A673 (cell line): ENCODE measurements at regions not wholly inside any gene's neighbourhood (a gene's known extent, or its start where the extent isn't known, plus 50 kb on each side); places are given as distances from the start of the nearest gene placed in this dataset.
"Not testable (repeated sequence)": the region's sequence is repeated elsewhere in the genome, so short reads cannot be mapped to it uniquely, and the experiment has no call there.

Source experiments
- BruUV-seq: library from RNA; stranded (reverse); fragments of 400-500 nt; replicated peaks from 2 replicates; lab custom pipeline; 2021; lab: Mats Ljungman, UMichigan
- CTCF ChIA-PET: fragments of 300-600 bp; sonication (Branson Sonifier 250); formaldehyde crosslinking; loops from one replicate; lab custom pipeline; 2022; ENCODE audit warnings: antibody characterized with exemption; lab: Charles Lee
- POLR2A ChIA-PET: fragments of 300-600 bp; sonication (Branson Sonifier 250); formaldehyde crosslinking; loops from one replicate; lab custom pipeline; 2022; ENCODE audit warnings: antibody characterized with exemption; ENCODE audit not compliant: low non-redundant PET; lab: Charles Lee
- DNase-seq: peaks from one replicate; pipeline ENCODE4 v3.0.0-alpha.2; 2015; ENCODE audit warnings: low spot score
- H3K27ac ChIP-seq: fragments of 200-600 bp; sonication (generic); 2 replicates; pipeline ENCODE4 v1.5.1; 2016; ENCODE audit warnings: mixed run types, low read depth, mild to moderate bottlenecking, mixed read lengths, antibody characterized with exemption, low read length; ENCODE audit not compliant: poor library complexity, severe bottlenecking
- H3K27me3 ChIP-seq: fragments of 200-600 bp; sonication (generic); replicated peaks from 2 replicates; pipeline ENCODE4 v1.6.1; 2017; ENCODE audit warnings: mixed run types, low read depth, mild to moderate bottlenecking, mixed read lengths, antibody characterized with exemption, low read length; ENCODE audit not compliant: insufficient read depth, poor library complexity
- H3K36me3 ChIP-seq: fragments of 200-600 bp; sonication (generic); 2 replicates; pipeline ENCODE4 v1.6.1; 2016; ENCODE audit warnings: mixed run types, mild to moderate bottlenecking, mixed read lengths, antibody characterized with exemption, low read length; ENCODE audit not compliant: insufficient read depth, poor library complexity, severe bottlenecking
- H3K4me1 ChIP-seq: fragments of 200-600 bp; sonication (generic); 2 replicates; pipeline ENCODE4 v1.6.1; 2017; ENCODE audit warnings: mixed run types, mild to moderate bottlenecking, mixed read lengths, antibody characterized with exemption, low read length; ENCODE audit not compliant: insufficient read depth, poor library complexity, severe bottlenecking
- H3K4me3 ChIP-seq: fragments of 200-600 bp; sonication (generic); 2 replicates; pipeline ENCODE4 v1.5.1; 2016; ENCODE audit warnings: low read depth, mixed run types, mild to moderate bottlenecking, mixed read lengths, low read length; ENCODE audit not compliant: poor library complexity, severe bottlenecking
- H3K9me3 ChIP-seq: fragments of 200-600 bp; sonication (generic); 2 replicates; pipeline ENCODE4 v1.6.1; 2016; ENCODE audit warnings: mixed run types, low read depth, mild to moderate bottlenecking, mixed read lengths, antibody characterized with exemption, low read length; ENCODE audit not compliant: poor library complexity, severe bottlenecking
- CTCF ChIP-seq: fragments of 300-800, 200-600 bp; sonication (generic); conservative IDR thresholded peaks from 2 replicates; pipeline ENCODE4 v1.5.1; 2017; ENCODE audit warnings: low read depth, mild to moderate bottlenecking, antibody characterized with exemption, low read length, moderate library complexity, mixed read lengths
- EZH2 ChIP-seq: fragments of 200-600 bp; sonication (generic); IDR thresholded peaks from 2 replicates; pipeline ENCODE4 v1.6.1; 2017; ENCODE audit warnings: borderline replicate concordance, low read depth, mild to moderate bottlenecking, mixed read lengths, antibody characterized with exemption, low read length; ENCODE audit not compliant: poor library complexity, severe bottlenecking
- intact Hi-C: fragments of 100-400 bp; cut with micrococcal nuclease; formaldehyde crosslinking; loops from one replicate; pipeline ENCODE4 v1.10.0; 2022; ENCODE audit not compliant: unreplicated experiment

GRCh38 chr10:118961436-118961835 lies 68.1 kb upstream of the NANOS1 start:
- Histone ChIP-seq H3K36me3 (no peaks in the 10 kb centered on the region), H3K27me3 (no peaks in the 10 kb centered on the region), H3K4me3 (no peak overlapping the region), H3K27ac (no peak overlapping the region), H3K4me1 (no peaks in the 10 kb centered on the region), H3K9me3 (no peaks in the 10 kb centered on the region)
- intact Hi-C loops, result no loop called here
- BruUV-seq, result no TSS peak
- POLR2A ChIA-PET, result no interaction called here
- TF ChIP-seq EZH2 (no peak), CTCF (no peak)
- CTCF ChIA-PET, result no interaction called here
- no peak for DNase-seq

- H3K27me3 ChIP-seq, DNase-seq, intact Hi-C loops, BruUV-seq, H3K9me3 ChIP-seq, H3K4me3 ChIP-seq, H3K27ac ChIP-seq, H3K4me1 ChIP-seq, H3K36me3 ChIP-seq, CTCF ChIA-PET: not testable (repeated sequence)
- POLR2A ChIA-PET, result interaction anchor here (0.6 kb wide), 1 partner anchor 44 kb away, joined by 4 read pairs; no protein-coding TSS in a partner anchor
Observed at GRCh38 chr10:118962331-118962868, 67.1 kb upstream of the NANOS1 start.

- peaks cover 3% of the 10 kb centered on the region for H3K27me3 ChIP-seq
- intact Hi-C loops, result no loop called here
- TF ChIP-seq EZH2 (no peak), CTCF (no peak)
- no peak overlapping the region for H3K4me3 ChIP-seq
- no peaks in the 10 kb centered on the region for H3K36me3 ChIP-seq
- H3K4me1 ChIP-seq, result no peaks in the 10 kb centered on the region
- DNase-seq, result no peak
- BruUV-seq, result no TSS peak
- H3K27ac ChIP-seq, result no peak overlapping the region
- POLR2A ChIA-PET, result no interaction called here
- no peaks in the 10 kb centered on the region for H3K9me3 ChIP-seq
- CTCF ChIA-PET, result no interaction called here
Observed at GRCh38 chr10:118963341-118963740, 66.2 kb upstream of the NANOS1 start.

GRCh38 chr10:118963933-118964332 lies 65.6 kb upstream of the NANOS1 start:
- ChIA-PET CTCF (no interaction called here), POLR2A (no interaction called here)
- DNase-seq, result no peak
- H3K27ac ChIP-seq, result no peak overlapping the region
- H3K4me3 ChIP-seq, result no peak overlapping the region
- no peaks in the 10 kb centered on the region for H3K36me3 ChIP-seq
- no peaks in the 10 kb centered on the region for H3K4me1 ChIP-seq
- no TSS peak for BruUV-seq
- intact Hi-C loops, result no loop called here
- TF ChIP-seq CTCF, result no peak
- no peak for TF ChIP-seq EZH2
- peaks cover 3% of the 10 kb centered on the region for H3K27me3 ChIP-seq
- no peaks in the 10 kb centered on the region for H3K9me3 ChIP-seq

GRCh38 chr10:118964476-118964875 lies 65.0 kb upstream of the NANOS1 start:
- not testable (repeated sequence) for DNase-seq

More at GRCh38 chr10:118964476-118964875, 65.0 kb upstream of the NANOS1 start:
- POLR2A ChIA-PET, BruUV-seq, H3K4me3 ChIP-seq, intact Hi-C loops, H3K4me1 ChIP-seq, H3K9me3 ChIP-seq, CTCF ChIA-PET, H3K27me3 ChIP-seq, H3K27ac ChIP-seq, H3K36me3 ChIP-seq: not testable (repeated sequence)
